WTC11 (cell line): ENCODE measurements at regions not wholly inside any gene's neighbourhood (a gene's known extent, or its start where the extent isn't known, plus 50 kb on each side); places are given as distances from the start of the nearest gene placed in this dataset.

Source experiments
- ATAC-seq: fragments of 200-7000 bp; cut with Tn5 transposase; 2 replicates; pipeline ENCODE4 v1.10.0; 2021; ENCODE audit warnings: mild to moderate bottlenecking, moderate library complexity
- CTCF ChIA-PET: fragments of 300-600 bp; sonication (Branson Sonifier 250); formaldehyde crosslinking; loops from one replicate; lab custom pipeline; 2021; ENCODE audit warnings: antibody characterized with exemption; lab: Charles Lee
- POLR2A ChIA-PET: fragments of 350-600 bp; sonication (Branson Sonifier 250); formaldehyde crosslinking; loops from one replicate; lab custom pipeline; 2021; ENCODE audit warnings: antibody characterized with exemption; lab: Charles Lee
- DNase-seq: peaks from one replicate; pipeline ENCODE4 v3.0.0; 2021; ENCODE audit warnings: low spot score
- H3K27ac Mint-ChIP-seq: 2 replicates; pipeline ENCODE4 v1.8.0; 2021; ENCODE audit warnings: mixed read lengths
- H3K27me3 Mint-ChIP-seq: 2 replicates; pipeline ENCODE4 v1.8.0; 2021; ENCODE audit warnings: low read depth, mild to moderate bottlenecking, moderate library complexity, mixed read lengths
- H3K36me3 Mint-ChIP-seq: 2 replicates; pipeline ENCODE4 v1.8.0; 2021; ENCODE audit warnings: mixed read lengths
- H3K4me1 Mint-ChIP-seq: 2 replicates; pipeline ENCODE4 v1.8.0; 2022; ENCODE audit warnings: mixed read lengths
- H3K4me3 Mint-ChIP-seq: 2 replicates; pipeline ENCODE4 v1.8.0; 2021; ENCODE audit warnings: mild to moderate bottlenecking, moderate library complexity, mixed read lengths
- H3K9me3 Mint-ChIP-seq: 2 replicates; pipeline ENCODE4 v1.8.0; 2021; ENCODE audit warnings: mixed read lengths
- AFF4 ChIP-seq: sonication (generic); formaldehyde crosslinking; IDR thresholded peaks from 2 replicates; pipeline ENCODE4 v1.8.1; 2023; ENCODE audit warnings: mild to moderate bottlenecking, missing genetic modification reagents, borderline replicate concordance
- AR ChIP-seq: fragments of 250-450 bp; sonication (Bioruptor Pico); IDR thresholded peaks from 2 replicates; pipeline ENCODE4 v1.9.0; 2021; ENCODE audit warnings: mild to moderate bottlenecking
- E2F4 ChIP-seq: sonication (generic); formaldehyde crosslinking; IDR thresholded peaks from 2 replicates; pipeline ENCODE4 v1.8.1; 2022; ENCODE audit warnings: low read depth, mild to moderate bottlenecking, moderate library complexity, missing genetic modification reagents, borderline replicate concordance
- E2F5 ChIP-seq: sonication (generic); formaldehyde crosslinking; IDR thresholded peaks from 2 replicates; pipeline ENCODE4 v1.8.1; 2022; ENCODE audit warnings: mild to moderate bottlenecking, moderate library complexity, missing genetic modification reagents
- ELF4 ChIP-seq: sonication (generic); formaldehyde crosslinking; IDR thresholded peaks from 2 replicates; pipeline ENCODE4 v1.8.1; 2022; ENCODE audit warnings: low read depth, mild to moderate bottlenecking, moderate library complexity, missing genetic modification reagents
- FOXK1 ChIP-seq: sonication (generic); formaldehyde crosslinking; IDR thresholded peaks from 2 replicates; pipeline ENCODE4 v1.8.0; 2022; ENCODE audit warnings: mild to moderate bottlenecking, moderate library complexity, missing genetic modification reagents
- KAT7 ChIP-seq: sonication (generic); formaldehyde crosslinking; IDR thresholded peaks from 2 replicates; pipeline ENCODE4 v1.8.1; 2023; ENCODE audit warnings: missing genetic modification reagents, mild to moderate bottlenecking, borderline replicate concordance
- PRRX2 ChIP-seq: fragments of 250-450 bp; sonication (Bioruptor Pico); IDR thresholded peaks from 2 replicates; pipeline ENCODE4 v1.8.0; 2021; ENCODE audit warnings: mild to moderate bottlenecking
- SOX15 ChIP-seq: fragments of 250-450 bp; sonication (Bioruptor Pico); IDR thresholded peaks from 2 replicates; pipeline ENCODE4 v1.9.0; 2021; ENCODE audit warnings: mild to moderate bottlenecking
- TP53 ChIP-seq: sonication (generic); formaldehyde crosslinking; IDR thresholded peaks from 2 replicates; pipeline ENCODE4 v1.8.1; 2023; ENCODE audit warnings: mild to moderate bottlenecking, missing genetic modification reagents
- USF2 ChIP-seq: sonication (generic); formaldehyde crosslinking; IDR thresholded peaks from 2 replicates; pipeline ENCODE4 v1.8.1; 2023; ENCODE audit warnings: mild to moderate bottlenecking, missing genetic modification reagents, moderate library complexity
- ZNF232 ChIP-seq: sonication (generic); formaldehyde crosslinking; IDR thresholded peaks from 2 replicates; pipeline ENCODE4 v1.8.0; 2022; ENCODE audit warnings: mild to moderate bottlenecking, missing genetic modification reagents
- ZNF317 ChIP-seq: sonication (generic); formaldehyde crosslinking; IDR thresholded peaks from 2 replicates; pipeline ENCODE4 v1.8.1; 2023; ENCODE audit warnings: low read depth, mild to moderate bottlenecking, moderate library complexity, missing genetic modification reagents, borderline replicate concordance
- ZNF532 ChIP-seq: fragments of 250-450 bp; sonication (Bioruptor Pico); IDR thresholded peaks from 2 replicates; pipeline ENCODE4 v1.9.0; 2021; ENCODE audit warnings: mild to moderate bottlenecking, borderline replicate concordance

GRCh38 chr3:147640781-147641180 is 231.6 kb downstream of the ZIC1 start:
- peaks cover under 1% of the 10 kb centered on the region; the same call in 1 of the 2 replicates for H3K36me3 Mint-ChIP-seq
- TF ChIP-seq AR (CRISPR knock-in tag), result no peak
- no peak for TF ChIP-seq SOX15 (CRISPR knock-in tag)
- TF ChIP-seq ZNF317, result no peak
- no peak for TF ChIP-seq KAT7 (CRISPR knock-in tag)
- TF ChIP-seq ZNF532 (CRISPR knock-in tag), result no peak
- TF ChIP-seq USF2 (CRISPR knock-in tag), result no peak
- no peak for TF ChIP-seq ELF4 (CRISPR knock-in tag)
- no peak for TF ChIP-seq FOXK1 (CRISPR knock-in tag)
- TF ChIP-seq ZNF232, result no peak
- TF ChIP-seq TP53 (CRISPR knock-in tag), result no peak
- TF ChIP-seq PRRX2 (CRISPR knock-in tag), result no peak
- TF ChIP-seq E2F5 (CRISPR knock-in tag), result no peak
- TF ChIP-seq E2F4 (CRISPR knock-in tag), result no peak
- TF ChIP-seq AFF4 (CRISPR knock-in tag), result no peak
- TF ChIP-seq, all 79 proteins: peak for 0
- no peak for ATAC-seq
- Mint-ChIP-seq H3K4me3 (no peak overlapping the region), H3K4me1 (no peaks in the 10 kb centered on the region), H3K27ac (no peak overlapping the region), H3K27me3 (no peaks in the 10 kb centered on the region), H3K9me3 (peaks cover 13% of the 10 kb centered on the region)
- CTCF ChIA-PET, result interaction anchor here (1.2 kb wide), 1 partner anchor 139 kb away, joined by 3 read pairs; no protein-coding TSS in a partner anchor
- DNase-seq, result no peak
- POLR2A ChIA-PET, result interaction anchor here (0.9 kb wide), 1 partner anchor 14 kb away, joined by 3 read pairs; no protein-coding TSS in a partner anchor
